Upper lobe of right lung (tissue), 1 donor: ENCODE measurements at regions not wholly inside any gene's neighbourhood (a gene's known extent, or its start where the extent isn't known, plus 50 kb on each side); places are given as distances from the start of the nearest gene placed in this dataset.
A peak's percentile ranks its signal among the peaks of the same experiment; 100 is the strongest.

ENCODE experiments used
- ATAC-seq: fragments of 200-7000 bp; cut with Tn5 transposase; one replicate; pipeline ENCODE4 v1.9.1; 2020; ENCODE audit warnings: mild to moderate bottlenecking, moderate library complexity
- DNase-seq: peaks from one replicate; pipeline ENCODE4 v3.0.0-alpha.2; 2020
- H3K27ac ChIP-seq: fragments of 200-600 bp; one replicate; pipeline ENCODE4 v1.8.0; 2022
- H3K27me3 ChIP-seq: fragments of 200-600 bp; one replicate; pipeline ENCODE4 v1.8.0; 2022; ENCODE audit warnings: mild to moderate bottlenecking
- H3K36me3 ChIP-seq: fragments of 200-600 bp; one replicate; pipeline ENCODE4 v1.8.0; 2022
- H3K4me1 ChIP-seq: fragments of 200-600 bp; one replicate; pipeline ENCODE4 v1.8.0; 2022
- H3K4me3 ChIP-seq: fragments of 200-600 bp; one replicate; pipeline ENCODE4 v1.8.0; 2022; ENCODE audit warnings: mild to moderate bottlenecking
- H3K9me3 ChIP-seq: fragments of 200-600 bp; one replicate; pipeline ENCODE4 v1.8.0; 2022
- CTCF ChIP-seq: fragments of 200-600 bp; IDR thresholded peaks from one replicate; pipeline ENCODE4 v1.8.0; 2022; ENCODE audit warnings: antibody characterized with exemption
- intact Hi-C: fragments of 100-400 bp; cut with DNase I; formaldehyde crosslinking; loops from one replicate; pipeline ENCODE4 v1.11.0; 2022
- donor health status: DM: no; HTN: yes; CAD: no; lungs with severe emphysema.

GRCh38 chr3:59118928-59119327 lies 69.1 kb upstream of the CFAP20DC start:
- Histone ChIP-seq H3K4me3 (no peak overlapping the region), H3K27ac (no peak overlapping the region), H3K4me1 (no peaks in the 10 kb centered on the region), H3K36me3 (no peaks in the 10 kb centered on the region), H3K9me3 (no peaks in the 10 kb centered on the region), H3K27me3 (no peaks in the 10 kb centered on the region)
- intact Hi-C loops, result no loop called here
- DNase-seq (no peak), ATAC-seq (no peak)
- no peak for TF ChIP-seq CTCF

- no peaks in the 10 kb centered on the region for H3K27me3 ChIP-seq
- TF ChIP-seq CTCF, result no peak
- no peaks in the 10 kb centered on the region for H3K36me3 ChIP-seq
- no peaks in the 10 kb centered on the region for H3K9me3 ChIP-seq
- H3K27ac ChIP-seq, result no peak overlapping the region
- DNase-seq (no peak), ATAC-seq (no peak)
- H3K4me1 ChIP-seq, result no peaks in the 10 kb centered on the region
- intact Hi-C loops, result no loop called here
- no peak overlapping the region for H3K4me3 ChIP-seq
These were observed 67.6 kb upstream of the CFAP20DC start for GRCh38 chr3:59117396-59117795.

- Histone ChIP-seq H3K9me3 (no peaks in the 10 kb centered on the region), H3K27ac (no peak overlapping the region), H3K27me3 (no peaks in the 10 kb centered on the region), H3K4me1 (no peaks in the 10 kb centered on the region), H3K36me3 (no peaks in the 10 kb centered on the region), H3K4me3 (no peak overlapping the region)
- intact Hi-C loops, result no loop called here
- no peak for TF ChIP-seq CTCF
- ATAC-seq (no peak), DNase-seq (no peak)
These were observed 66.4 kb upstream of the CFAP20DC start for GRCh38 chr3:59116233-59116537.

- Histone ChIP-seq H3K27me3 (no peaks in the 10 kb centered on the region), H3K36me3 (no peaks in the 10 kb centered on the region), H3K9me3 (no peaks in the 10 kb centered on the region), H3K4me1 (no peaks in the 10 kb centered on the region), H3K4me3 (no peak overlapping the region), H3K27ac (no peak overlapping the region)
- intact Hi-C loops, result no loop called here
- DNase-seq (no peak), ATAC-seq (no peak)
- no peak for TF ChIP-seq CTCF
These were observed 65.8 kb upstream of the CFAP20DC start for GRCh38 chr3:59115364-59116232.

- TF ChIP-seq CTCF, result no peak
- Histone ChIP-seq H3K36me3 (no peaks in the 10 kb centered on the region), H3K4me1 (no peaks in the 10 kb centered on the region), H3K27ac (no peak overlapping the region), H3K27me3 (no peaks in the 10 kb centered on the region), H3K4me3 (no peak overlapping the region), H3K9me3 (no peaks in the 10 kb centered on the region)
- intact Hi-C loops, result no loop called here
- ATAC-seq, result peak; percentile 32
- DNase-seq, result no peak
These were observed 58.3 kb upstream of the CFAP20DC start for GRCh38 chr3:59107856-59108815.
